ENCODE measurements at regions not wholly inside any gene's neighbourhood (a gene's known extent, or its start where the extent isn't known, plus 50 kb on each side); places are given as distances from the start of the nearest gene placed in this dataset.
"Not testable (repeated sequence)": the region's sequence is repeated elsewhere in the genome, so short reads cannot be mapped to it uniquely, and the experiment has no call there.

DNA sequence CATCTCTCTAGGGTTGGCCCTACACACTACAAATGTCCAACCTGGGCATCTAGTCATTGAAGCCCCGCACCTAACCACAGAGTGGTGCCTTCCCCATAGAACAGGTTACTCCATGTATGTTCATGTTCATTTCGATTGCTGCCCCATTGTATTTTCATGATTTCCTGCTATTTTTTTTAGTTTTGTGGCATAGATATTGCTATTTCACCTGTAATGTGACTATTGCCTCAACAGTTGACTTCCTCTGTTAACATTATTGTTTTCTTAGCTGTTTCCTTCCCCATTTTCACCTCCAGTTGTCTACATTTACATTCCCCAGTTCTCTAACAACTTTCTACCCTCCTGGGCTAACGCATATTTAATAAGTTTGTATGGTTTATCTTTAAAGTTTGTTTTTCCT lies 137.7 kb upstream of the RBMS3 start:
- intact Hi-C loops (cut with DNase I): no loop called here
- no peak for DNase-seq

DNA sequence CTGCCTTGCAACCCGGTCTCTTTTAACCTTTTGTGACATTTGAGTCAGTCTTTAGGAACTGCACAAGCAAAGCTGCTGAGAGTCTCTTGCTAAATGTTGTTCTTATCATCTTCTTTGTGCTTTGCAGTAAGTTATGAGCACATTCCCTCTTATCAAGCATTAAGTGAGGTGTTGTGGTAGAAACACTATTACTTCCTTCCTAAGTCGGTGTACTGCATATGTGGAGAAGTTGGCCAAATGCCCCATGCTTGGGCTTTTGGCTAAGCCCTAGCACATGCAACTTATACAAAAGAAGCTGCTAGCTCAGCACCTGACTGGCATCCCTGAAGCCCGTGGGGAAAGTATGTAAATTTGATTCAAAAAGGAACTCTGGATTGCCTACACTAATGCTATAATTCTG lies 136.5 kb upstream of the RBMS3 start:
- intact Hi-C loops (cut with DNase I): no loop called here

DNA sequence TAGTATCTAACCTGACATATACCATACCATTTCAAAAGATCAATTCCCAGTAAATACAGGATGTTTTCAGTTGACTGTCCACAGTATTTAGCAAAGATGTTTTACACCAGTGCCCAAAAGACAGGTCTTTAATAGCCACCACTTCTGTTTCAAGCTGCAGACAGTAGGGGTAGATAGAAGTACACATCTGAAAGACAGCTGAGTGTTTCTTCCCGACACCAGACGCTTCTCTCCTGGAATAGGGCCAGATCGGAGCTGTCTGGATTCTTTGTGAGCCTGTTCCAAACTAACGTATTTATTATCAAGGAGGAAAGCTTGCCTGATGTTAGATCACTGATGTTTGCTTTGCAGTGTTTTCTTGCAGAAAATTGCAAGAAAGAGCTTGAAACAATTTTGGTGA lies 136.1 kb upstream of the RBMS3 start:
- intact Hi-C loops (cut with DNase I): no loop called here
- DNase-seq: peak in 1 of 42 donors; percentile 17

More for the DNA sequence above, 136.5 kb upstream of the RBMS3 start:
- no peak for DNase-seq

DNA sequence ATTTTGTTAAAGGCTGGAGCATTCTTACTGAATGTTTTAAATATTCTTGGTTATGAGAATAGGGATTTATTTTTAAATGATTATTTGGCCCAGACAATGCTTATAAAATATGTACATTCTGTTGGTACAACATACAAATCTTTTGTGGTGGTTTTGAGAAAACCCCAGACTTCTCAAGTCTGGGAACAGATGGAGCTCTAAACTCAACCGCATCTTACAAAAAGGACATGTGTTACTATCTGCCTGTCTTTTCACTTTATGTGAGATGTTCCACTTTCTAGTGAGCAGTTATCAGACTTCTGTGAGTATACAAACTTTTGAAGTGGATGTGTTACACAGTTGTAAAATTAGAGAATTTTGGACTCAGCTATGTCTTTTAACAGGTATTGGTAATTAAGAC lies 135.5 kb upstream of the RBMS3 start:
- DNase-seq: no peak
- intact Hi-C loops (cut with DNase I): no loop called here

DNA sequence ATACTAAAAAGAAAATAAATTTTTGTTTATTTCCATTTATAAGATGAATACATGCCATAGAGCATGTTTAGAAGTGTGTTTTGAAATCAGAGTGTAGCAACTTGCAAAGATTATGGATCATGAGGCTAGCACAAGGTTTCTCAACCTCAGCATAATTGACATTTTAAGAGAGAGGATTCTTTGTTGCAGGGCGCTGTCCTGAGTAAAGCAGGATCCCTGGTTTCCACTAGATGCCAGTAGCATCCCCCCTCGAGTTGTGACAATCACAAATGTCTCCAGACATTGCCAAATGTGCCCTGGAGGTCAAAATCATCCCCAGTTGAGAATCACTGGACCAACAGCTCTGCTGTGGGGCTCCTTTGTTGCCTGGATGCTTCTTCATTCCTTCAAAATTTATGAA lies 128.5 kb upstream of the RBMS3 start:
- DNase-seq: no peak

DNA sequence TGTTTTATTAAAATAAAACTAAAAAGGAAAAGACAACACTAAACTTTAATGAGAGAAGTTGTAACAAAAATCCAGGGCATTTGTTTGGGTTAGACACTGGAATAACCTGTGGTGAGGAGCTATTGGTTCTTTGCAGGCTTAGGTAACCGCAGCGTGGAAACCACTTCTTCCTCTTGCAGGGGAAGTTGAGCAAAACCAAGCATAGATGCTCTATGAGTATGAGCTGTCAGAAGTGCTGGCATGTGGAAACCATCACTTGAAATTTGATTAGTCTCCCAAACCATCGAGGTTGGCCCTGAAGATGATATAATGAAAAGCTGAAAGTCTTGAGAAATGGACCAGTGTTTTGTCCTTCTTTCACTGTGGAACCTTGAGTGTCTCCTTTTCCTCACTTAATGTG lies 127.1 kb upstream of the RBMS3 start:
- intact Hi-C loops (cut with DNase I): no loop called here
- no peak for DNase-seq

More for the DNA sequence above, 128.5 kb upstream of the RBMS3 start:
- intact Hi-C loops (cut with DNase I): no loop called here

DNA sequence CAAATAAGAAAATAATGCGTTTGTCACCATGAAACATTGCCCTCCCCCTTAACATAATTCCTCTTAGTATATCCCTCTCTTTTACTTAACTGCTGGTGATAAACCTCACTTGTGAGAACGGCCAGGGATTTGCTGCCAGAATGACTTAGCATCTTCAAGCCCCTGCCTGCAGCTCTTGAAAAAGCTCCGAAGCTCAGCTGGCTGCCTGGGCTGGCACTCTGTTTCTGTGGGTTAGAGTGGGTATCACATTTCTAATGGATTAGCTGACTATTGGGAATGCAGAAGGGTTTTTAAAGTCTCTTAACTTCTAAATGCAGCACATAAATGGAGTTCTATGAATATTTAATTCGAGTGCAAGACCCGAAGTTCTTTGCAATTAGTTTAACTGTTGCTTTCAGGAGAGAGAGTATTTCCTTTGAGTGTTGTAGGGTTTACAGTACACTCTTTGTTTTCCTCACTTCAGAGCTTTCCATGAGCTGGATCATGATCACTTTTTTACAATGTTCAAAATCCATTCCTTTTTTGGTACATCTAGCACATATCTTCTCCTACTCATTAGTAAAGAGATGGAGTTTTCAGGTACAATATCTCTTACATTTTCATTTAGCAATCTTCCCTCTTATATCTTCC lies 124.7 kb upstream of the RBMS3 start:
- peak in 4 of 42 donors; percentile 7 to 43 (median 16) for DNase-seq
- intact Hi-C loops (cut with DNase I): no loop called here

DNA sequence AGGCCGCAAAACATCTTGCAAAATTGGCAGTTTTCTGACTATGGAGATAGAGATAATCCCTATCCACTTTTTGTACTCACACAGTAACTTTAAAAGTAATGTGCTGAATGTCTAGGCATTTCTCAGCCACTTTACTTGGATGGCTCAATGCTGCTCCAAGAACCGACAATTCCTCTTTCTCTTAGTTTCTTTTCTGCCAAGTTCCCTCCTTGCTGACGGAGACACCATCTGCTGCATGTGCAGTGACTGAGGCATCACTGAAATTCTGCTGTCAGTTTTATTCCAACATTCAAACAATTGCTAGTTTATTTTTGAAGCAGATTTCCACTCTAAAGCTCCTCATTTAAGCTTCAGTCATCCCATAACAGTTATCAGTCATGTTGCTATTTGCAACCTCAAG lies 116.0 kb upstream of the RBMS3 start:
- DNase-seq: peak in 1 of 42 donors; percentile 10
- intact Hi-C loops (cut with DNase I): no loop called here

DNA sequence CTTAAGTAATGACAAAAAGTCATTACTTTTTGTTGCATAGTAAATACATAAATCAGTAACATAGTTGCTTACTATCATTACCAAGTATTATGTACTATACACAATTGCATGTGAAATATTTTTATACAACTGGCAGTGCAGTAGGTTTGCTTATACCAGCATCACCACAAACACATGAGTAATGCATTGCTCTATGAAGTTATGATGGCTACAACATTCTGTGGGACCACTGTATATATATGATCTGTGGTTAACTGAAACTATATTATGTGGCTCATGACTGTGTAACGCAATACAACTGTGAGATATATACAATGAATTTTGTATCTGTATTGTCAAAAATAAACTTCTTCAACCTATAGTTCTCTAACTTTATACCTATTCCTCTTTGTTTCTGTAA lies 113.7 kb upstream of the RBMS3 start:
- intact Hi-C loops (cut with DNase I): no loop called here
- DNase-seq: no peak

DNA sequence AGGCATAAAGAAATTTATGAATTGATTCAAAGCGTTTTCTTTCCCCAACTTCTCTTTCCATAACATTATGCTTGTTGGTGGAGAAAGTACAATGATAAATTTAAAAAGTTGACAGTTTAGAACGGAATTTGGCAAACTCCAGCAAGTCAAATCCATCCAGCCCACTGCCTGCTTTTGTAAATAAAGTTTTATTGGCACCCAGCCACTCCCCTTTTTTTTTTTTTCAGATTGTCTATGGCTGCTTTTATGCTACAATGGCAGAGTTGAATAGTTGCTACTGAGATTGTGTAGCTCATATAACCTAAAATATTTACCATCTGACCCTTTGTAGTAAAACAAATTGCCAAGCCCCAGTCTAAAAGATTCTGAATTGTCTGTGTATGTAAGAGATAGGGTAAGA lies 112.8 kb upstream of the RBMS3 start:
- no peak for DNase-seq
- intact Hi-C loops (cut with DNase I): no loop called here

DNA sequence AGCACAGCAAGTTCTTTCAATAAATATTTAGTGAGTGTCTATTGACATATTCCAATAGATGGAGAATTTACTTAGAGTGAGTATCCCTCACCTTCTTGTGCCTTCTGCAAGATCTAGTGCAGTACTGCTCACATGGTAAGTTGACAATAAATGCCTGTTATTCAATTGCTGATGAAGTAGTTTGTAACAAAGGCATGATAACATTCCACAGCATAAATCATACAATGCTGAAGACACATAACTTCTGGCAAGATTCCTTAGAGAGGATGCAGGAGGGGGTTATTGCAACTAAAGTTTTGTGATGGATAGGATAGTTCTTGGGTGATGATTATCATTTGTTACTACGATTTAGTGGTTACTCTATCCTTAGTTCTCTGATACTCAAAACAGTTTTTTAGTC lies 112.2 kb upstream of the RBMS3 start:
- intact Hi-C loops (cut with DNase I): no loop called here

DNA sequence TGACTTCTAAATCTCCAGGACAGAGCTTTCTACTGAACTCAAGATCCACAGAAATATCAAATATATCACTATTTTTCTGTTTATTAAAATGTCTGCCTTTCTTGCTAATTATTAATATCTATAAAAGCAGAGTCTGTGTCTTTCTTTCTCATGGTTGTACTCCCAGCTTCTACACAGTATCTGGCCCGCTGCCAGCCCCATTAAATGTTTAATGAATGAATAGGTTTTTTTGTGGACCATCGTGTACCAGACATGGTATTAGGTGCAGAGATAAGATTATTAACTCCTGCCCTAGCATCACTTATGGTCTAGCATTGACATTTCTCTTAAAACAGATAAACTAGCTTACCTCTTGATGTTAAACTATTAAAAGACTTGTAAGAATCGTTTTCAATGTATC lies 111.4 kb upstream of the RBMS3 start:
- intact Hi-C loops (cut with DNase I): no loop called here

More for the DNA sequence above, 112.2 kb upstream of the RBMS3 start:
- DNase-seq: no peak

DNA sequence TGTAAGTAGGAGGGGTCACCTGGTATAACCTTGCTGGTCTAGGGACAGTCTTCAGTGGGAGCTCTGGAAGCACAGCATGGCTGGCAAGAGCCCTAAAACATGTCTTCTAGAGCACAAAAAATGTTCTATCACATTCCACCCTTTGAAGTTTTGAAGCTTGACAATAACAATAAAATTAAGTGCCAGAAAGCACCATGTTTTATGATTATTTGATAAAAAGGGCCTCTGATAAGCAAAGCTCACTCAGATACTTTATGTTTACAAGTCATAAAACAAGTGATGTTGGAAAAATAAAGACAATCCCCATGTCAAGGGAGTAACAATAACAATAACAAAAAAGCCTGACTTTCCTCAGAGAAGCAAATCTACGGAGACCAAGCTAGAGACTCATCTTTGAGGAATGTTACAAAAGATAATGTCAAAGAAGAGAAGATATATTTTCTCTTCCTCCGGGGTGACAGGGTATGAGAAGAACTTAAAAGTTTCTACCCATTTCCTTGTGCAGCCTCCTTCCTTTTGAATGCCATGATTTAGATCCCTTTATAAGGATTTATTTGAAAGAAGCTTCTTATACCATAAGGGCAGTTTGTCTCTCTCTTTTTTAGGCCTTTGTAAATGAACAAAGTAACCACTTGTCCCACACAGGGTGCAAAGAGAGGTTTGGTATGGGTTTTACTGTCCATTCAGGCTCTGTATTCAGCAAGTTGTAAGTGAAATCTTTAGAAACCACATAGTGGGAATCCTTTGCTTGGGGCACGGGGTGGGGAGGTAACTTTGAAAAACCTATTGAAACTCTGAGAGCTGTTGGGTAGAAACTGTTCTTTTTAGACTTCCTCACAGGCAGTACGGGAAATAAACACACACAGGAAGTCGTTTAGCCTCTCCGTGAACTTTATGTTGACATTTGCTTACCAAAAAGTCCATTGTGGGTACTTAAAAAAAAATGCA lies 109.6 kb upstream of the RBMS3 start:
- DNase-seq: no peak
- intact Hi-C loops (cut with DNase I): no loop called here

More for the DNA sequence above, 111.4 kb upstream of the RBMS3 start:
- DNase-seq: no peak

DNA sequence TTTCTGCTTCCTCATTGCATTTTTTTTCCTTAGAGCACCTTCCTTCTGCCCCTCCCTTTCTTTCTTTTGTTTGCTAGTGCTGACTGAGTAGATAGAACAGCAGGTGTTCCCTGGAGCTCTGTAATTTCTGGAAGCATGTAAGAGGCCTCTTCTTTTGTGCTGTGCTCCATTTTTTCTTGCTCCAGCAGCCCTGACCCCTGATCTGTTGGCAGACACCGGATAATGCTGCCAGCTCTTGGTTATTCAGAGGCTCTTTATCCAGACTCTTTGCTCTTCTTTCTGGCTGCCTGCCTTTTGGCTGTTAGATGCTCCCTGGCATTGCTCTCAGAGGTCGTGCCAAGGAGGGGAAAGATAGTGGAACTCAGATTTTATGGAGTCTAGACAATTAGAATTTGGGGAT lies 104.4 kb upstream of the RBMS3 start:
- DNase-seq: peak in 15 of 42 donors; percentile 3 to 40 (median 13)
- intact Hi-C loops (cut with DNase I): no loop called here

DNA sequence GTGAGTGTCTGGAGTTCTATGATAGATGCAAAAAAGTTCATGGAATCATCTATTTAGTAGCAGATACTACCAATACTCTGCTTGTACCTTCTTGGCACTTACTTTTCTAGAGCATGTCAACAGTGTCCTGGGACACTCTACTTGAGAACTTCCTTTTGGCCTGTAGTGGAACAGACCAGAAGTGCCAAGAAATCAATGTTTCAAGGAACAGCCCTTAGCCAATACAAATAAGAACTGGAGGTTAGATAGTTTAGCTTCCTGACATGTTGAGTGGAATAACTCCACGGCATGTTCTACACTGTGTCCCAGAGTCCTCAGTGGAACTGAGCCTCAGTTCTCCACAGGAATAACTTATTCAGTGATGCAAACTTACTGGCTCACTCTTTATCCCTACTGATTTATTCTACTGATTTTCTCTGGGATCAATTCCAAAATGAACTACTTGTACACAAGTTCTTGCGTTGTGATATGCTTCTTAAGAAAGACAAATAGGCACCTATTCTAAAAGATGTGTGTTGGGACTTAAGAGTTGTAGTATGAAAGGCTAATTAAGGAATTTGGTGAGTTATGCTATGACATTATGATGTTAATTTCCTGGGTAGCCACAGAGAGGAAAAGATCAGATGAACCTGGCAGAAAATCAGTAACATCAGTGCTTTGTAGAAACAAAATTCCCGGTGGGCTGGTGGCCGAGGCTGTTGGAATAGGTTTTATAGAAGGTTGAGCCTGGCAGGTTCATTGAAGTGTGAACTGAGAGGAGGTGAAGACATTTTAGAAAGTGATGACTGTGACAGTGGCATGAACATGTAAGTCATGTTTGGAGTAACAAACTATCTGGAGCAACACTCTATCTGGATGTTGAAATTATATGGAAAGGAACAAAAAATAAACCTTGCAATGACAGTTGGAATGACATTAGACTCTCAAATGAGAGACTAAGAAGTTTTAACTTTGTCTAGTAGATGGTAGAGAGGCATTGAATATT lies 101.8 kb upstream of the RBMS3 start:
- no peak for DNase-seq
- intact Hi-C loops (cut with DNase I): no loop called here

DNA sequence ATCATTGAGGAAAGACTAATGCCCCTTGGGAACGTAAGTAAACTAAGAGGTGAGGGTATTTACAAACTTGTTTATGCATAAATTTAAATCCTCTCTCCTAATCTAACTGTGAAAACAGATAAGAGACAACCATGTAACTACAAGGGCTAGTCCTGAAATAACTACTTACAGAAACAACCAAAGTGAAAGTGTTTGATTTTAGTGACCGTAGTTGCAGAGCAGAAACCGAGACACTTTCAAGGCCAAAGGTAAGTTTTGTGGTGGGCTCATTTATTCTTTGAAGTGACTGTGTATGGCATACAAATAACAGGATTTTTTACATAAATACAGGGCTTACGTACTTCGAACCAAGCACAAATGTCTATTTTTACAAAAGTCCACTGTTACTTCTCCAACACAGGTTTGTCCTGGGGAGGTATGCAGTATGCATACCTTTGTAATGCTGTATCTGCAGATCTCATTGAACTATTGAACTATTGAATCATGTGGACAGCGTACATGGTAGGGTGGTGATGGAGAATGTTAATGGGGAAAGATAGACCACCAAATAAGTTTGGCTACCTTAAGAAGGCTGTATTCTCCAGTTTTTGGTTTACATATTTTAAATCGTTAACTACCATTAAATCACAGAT lies 99.6 kb upstream of the RBMS3 start:
- DNase-seq: no peak
- intact Hi-C loops (cut with DNase I): no loop called here

DNA sequence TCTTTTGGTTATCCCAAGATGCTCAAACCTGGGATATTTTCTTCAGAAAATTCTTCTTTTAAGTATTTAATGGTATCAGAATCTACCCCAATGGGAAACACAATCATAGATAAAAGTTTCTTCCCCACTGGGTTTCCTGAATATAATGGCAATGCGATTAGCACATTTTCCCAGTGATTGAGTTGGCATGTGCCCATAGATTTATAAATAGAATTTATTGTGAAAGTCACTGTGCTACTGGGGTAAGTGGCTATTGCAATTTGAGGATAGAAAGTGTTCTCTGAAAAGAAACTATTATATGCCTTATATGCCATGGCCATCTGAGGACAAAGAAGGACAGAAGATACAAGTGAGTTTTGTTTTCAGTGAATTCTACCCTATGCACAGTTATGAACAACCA lies 99.0 kb upstream of the RBMS3 start:
- intact Hi-C loops (cut with DNase I): no loop called here
- no peak for DNase-seq

DNA sequence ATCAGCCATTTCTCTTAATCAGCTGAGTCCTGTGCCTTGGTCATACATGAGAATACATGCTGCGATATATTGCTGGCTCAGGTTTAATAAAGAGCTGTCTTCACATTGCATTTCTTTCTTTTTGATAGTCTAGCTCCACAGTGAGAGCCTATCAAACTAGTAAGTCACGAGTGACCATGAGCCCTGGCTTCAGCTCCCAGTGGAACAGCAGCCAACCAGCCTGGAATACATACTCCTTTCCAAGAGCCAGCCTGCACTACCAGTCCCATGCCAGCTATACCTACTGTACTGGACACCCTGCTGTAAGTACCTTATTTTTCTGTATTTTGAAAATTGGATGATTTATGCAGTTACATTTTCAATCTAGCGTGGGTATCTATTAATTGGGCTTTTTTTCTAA lies 98.0 kb upstream of the RBMS3 start:
- intact Hi-C loops (cut with DNase I): not testable (repeated sequence)

More for the DNA sequence above, 98.0 kb upstream of the RBMS3 start:
- DNase-seq: not testable (repeated sequence)
